ENCODE measurements at regions not wholly inside any gene's neighbourhood (a gene's known extent, or its start where the extent isn't known, plus 50 kb on each side); places are given as distances from the start of the nearest gene placed in this dataset.

DNA sequence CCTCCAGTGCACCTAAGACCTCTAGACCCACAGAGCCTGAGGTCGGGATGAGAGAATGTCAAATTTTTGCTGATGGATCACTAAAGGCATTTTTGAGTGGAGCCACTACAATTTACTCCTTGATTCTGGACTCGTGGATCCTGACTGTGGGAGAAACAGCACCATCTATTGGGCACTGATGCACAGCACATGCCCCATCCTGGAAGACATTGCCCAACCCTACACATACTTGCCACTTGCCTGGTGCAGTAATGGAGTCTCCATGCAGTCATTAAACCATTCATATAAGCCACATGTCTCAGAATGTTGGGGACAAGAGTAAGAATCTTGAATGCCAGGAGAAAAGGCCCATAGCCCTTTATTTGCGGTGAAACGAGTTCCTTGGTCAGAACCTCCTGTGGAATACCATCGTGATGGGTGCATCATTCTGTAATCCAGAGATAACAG lies 103.9 kb downstream of the GGTLC2 start:
- no peak overlapping the region for H2AFZ ChIP-seq (ENCODE audit: low read length)
- H3K27me3 ChIP-seq (ENCODE audit: insufficient read depth, low read length): peaks cover 13% of the 10 kb centered on the region
- Mint-ChIP-seq H3K4me3 (no peak overlapping the region), H3K36me3 (ENCODE audit: insufficient read depth in 1 of 3, low read depth in 3 of 3) (no peaks in the 10 kb centered on the region), H3K9me3 (no peaks in the 10 kb centered on the region), H3K27me3 (ENCODE audit: low read depth) (peaks cover 98% of the 10 kb centered on the region), H3K4me1 (peaks cover 4 to 13% of the 10 kb centered on the region in 2 experiments), H3K27ac (no peak overlapping the region)
- no peak overlapping the region for H3K23ac ChIP-seq (ENCODE audit: insufficient read length, low read depth, low read length)
- H3K18ac ChIP-seq (ENCODE audit: insufficient read length, low read depth, low read length): no peak overlapping the region
- no peak overlapping the region for H3K14ac ChIP-seq (ENCODE audit: insufficient read depth, low read length)
- H2AK5ac ChIP-seq (ENCODE audit: insufficient read length, low read length): no peak overlapping the region
- H3K79me2 ChIP-seq (ENCODE audit: insufficient read depth, low read length): no peaks in the 10 kb centered on the region
- H2BK12ac ChIP-seq (ENCODE audit: insufficient read length, low read depth, low read length): no peak overlapping the region
- no peak overlapping the region for H4K5ac ChIP-seq (ENCODE audit: insufficient read length, low read depth, low read length)
- no peak overlapping the region for H3K4me2 ChIP-seq (ENCODE audit: insufficient read depth, insufficient read length, low read length)
- no peaks in the 10 kb centered on the region for H3K23me2 ChIP-seq (ENCODE audit: insufficient read length, low read depth, low read length, poor library complexity, severe bottlenecking)
- DNase-seq: peak; percentile 58
- H3K9ac ChIP-seq (ENCODE audit: extremely low read depth, insufficient read length, low read length): no peak overlapping the region
- H4K91ac ChIP-seq (ENCODE audit: insufficient read length, low read depth, low read length): no peak overlapping the region
- no peak overlapping the region for H3K27ac ChIP-seq (ENCODE audit: insufficient read length, low read depth, low read length)
- TF ChIP-seq, protein P1, sequence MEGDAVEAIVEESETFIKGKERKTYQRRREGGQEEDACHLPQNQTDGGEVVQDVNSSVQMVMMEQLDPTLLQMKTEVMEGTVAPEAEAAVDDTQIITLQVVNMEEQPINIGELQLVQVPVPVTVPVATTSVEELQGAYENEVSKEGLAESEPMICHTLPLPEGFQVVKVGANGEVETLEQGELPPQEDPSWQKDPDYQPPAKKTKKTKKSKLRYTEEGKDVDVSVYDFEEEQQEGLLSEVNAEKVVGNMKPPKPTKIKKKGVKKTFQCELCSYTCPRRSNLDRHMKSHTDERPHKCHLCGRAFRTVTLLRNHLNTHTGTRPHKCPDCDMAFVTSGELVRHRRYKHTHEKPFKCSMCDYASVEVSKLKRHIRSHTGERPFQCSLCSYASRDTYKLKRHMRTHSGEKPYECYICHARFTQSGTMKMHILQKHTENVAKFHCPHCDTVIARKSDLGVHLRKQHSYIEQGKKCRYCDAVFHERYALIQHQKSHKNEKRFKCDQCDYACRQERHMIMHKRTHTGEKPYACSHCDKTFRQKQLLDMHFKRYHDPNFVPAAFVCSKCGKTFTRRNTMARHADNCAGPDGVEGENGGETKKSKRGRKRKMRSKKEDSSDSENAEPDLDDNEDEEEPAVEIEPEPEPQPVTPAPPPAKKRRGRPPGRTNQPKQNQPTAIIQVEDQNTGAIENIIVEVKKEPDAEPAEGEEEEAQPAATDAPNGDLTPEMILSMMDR (conservative IDR thresholded peaks at IDR 0.05): peak; percentile 68
- H2BK120ac ChIP-seq (ENCODE audit: low read depth, low read length, poor library complexity, severe bottlenecking): no peak overlapping the region
- H3K4me1 ChIP-seq (ENCODE audit: insufficient read depth, low read length): no peaks in the 10 kb centered on the region
- no peaks in the 10 kb centered on the region for H3K79me1 ChIP-seq (ENCODE audit: insufficient read depth, low read depth, low read length, poor library complexity, severe bottlenecking)
- H4K20me1 ChIP-seq (ENCODE audit: control insufficient read depth, insufficient read depth, insufficient read length): no peaks in the 10 kb centered on the region
- no peak overlapping the region for H3K56ac ChIP-seq (ENCODE audit: insufficient read length, low read depth, low read length)
- no peak overlapping the region for H3T11ph ChIP-seq (ENCODE audit: low read length)
- no peak overlapping the region for H4K8ac ChIP-seq (replicated peaks; ENCODE audit: insufficient read length, low read depth, low read length)
- no peak overlapping the region for H2BK5ac ChIP-seq (ENCODE audit: insufficient read length, low read length)
- no peak overlapping the region for H2BK15ac ChIP-seq (ENCODE audit: low read depth, low read length)
- no peaks in the 10 kb centered on the region for H3K9me3 ChIP-seq (ENCODE audit: control insufficient read depth, low read depth, low read length)
- WGBS (ENCODE audit: extremely low coverage, insufficient read length, low lambda C conversion rate): no CpG with 5 or more reads among the region's 5 CpGs
- H3K4ac ChIP-seq (ENCODE audit: low read depth, low read length): no peak overlapping the region
- H2BK20ac ChIP-seq (ENCODE audit: low read depth, low read length, poor library complexity, severe bottlenecking): no peak overlapping the region
